ENCODE measurements at regions not wholly inside any gene's neighbourhood (a gene's known extent, or its start where the extent isn't known, plus 50 kb on each side); places are given as distances from the start of the nearest gene placed in this dataset.

DNA sequence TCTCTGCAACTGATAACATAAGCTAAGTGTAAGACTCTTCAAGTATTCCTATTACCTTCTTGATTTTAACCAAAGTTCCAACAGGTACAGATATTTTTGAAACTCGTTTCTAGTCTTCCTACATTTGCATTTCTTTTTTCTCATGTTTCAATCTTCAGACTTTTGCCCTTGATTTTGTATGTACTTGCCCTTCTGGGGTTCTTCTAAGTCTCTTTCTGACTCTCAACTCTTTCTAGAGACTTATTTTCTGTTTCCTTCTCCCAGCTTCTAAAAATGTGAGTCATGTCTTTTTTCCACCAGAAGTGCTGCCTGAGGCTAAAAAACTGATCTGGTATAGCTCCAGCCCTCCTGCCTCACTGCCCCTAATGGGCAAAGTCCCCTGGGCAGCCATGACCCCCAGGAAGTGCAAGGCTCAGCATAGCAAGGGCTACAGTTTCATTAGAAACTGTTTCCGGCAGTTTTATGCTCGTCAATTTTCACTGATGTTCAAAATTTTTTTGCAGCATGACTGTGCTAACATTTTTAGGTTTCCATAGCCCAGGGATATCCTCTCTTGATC is 265.9 kb downstream of the SEC16B start:
- H3K36me3 ChIP-seq (ENCODE audit: control insufficient read depth, insufficient read depth, low read length), result no peaks in the 10 kb centered on the region
- H3K27me3 ChIP-seq (ENCODE audit: control insufficient read depth, insufficient read depth, low read length), result no peaks in the 10 kb centered on the region
- TF ChIP-seq, protein P1, sequence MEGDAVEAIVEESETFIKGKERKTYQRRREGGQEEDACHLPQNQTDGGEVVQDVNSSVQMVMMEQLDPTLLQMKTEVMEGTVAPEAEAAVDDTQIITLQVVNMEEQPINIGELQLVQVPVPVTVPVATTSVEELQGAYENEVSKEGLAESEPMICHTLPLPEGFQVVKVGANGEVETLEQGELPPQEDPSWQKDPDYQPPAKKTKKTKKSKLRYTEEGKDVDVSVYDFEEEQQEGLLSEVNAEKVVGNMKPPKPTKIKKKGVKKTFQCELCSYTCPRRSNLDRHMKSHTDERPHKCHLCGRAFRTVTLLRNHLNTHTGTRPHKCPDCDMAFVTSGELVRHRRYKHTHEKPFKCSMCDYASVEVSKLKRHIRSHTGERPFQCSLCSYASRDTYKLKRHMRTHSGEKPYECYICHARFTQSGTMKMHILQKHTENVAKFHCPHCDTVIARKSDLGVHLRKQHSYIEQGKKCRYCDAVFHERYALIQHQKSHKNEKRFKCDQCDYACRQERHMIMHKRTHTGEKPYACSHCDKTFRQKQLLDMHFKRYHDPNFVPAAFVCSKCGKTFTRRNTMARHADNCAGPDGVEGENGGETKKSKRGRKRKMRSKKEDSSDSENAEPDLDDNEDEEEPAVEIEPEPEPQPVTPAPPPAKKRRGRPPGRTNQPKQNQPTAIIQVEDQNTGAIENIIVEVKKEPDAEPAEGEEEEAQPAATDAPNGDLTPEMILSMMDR (IDR thresholded peaks at IDR 0.05; ENCODE audit: insufficient read depth, low read depth, low read length), result no peak
- H3K4me3 ChIP-seq (ENCODE audit: low read depth, low read length), result no peak overlapping the region
- no peak for DNase-seq (ENCODE audit: low read depth)
- POLR2A ChIA-PET, result no interaction called here
- CTCF ChIA-PET, result no interaction called here

DNA sequence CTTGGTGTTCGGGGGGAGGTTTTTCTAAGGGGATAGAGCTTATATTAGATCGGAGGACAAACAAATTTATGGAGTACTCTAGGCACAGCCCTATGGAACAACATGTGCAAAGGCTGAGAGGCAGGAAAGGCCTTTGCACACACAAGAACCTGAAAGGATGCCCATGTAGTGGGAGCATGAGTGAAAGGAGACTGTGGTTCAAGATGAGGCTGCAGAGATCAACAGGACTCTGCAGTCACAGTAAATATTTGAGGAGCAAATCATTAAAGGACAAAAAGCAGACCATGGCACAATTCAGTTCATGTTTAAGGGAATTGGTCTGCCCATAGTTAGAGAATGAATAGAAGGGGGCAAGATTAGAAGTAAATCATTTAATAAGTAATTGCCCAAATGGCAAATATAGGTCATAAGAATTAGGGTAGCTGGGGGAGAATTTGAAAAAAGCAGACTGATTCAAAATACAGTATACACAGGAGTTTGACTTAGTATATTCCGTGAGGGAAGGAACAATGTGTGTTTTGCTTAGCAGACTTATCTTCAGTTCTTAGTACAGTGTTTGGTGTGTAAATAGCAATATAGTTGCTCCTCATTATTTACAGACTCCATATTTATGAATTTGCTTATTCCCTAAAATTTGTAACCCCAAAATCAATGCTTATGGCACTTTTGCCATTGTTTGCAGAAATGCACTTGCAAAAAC is 268.1 kb downstream of the SEC16B start:
- POLR2A ChIA-PET, result no interaction called here
- Histone ChIP-seq H3K27me3 (ENCODE audit: control insufficient read depth, insufficient read depth, low read length) (no peaks in the 10 kb centered on the region), H3K36me3 (ENCODE audit: control insufficient read depth, insufficient read depth, low read length) (no peaks in the 10 kb centered on the region), H3K4me3 (ENCODE audit: low read depth, low read length) (no peak overlapping the region)
- CTCF ChIA-PET, result no interaction called here
- no peak for DNase-seq (ENCODE audit: low read depth)
- TF ChIP-seq, protein P1 (IDR thresholded peaks at IDR 0.05; ENCODE audit: insufficient read depth, low read depth, low read length), result no peak

DNA sequence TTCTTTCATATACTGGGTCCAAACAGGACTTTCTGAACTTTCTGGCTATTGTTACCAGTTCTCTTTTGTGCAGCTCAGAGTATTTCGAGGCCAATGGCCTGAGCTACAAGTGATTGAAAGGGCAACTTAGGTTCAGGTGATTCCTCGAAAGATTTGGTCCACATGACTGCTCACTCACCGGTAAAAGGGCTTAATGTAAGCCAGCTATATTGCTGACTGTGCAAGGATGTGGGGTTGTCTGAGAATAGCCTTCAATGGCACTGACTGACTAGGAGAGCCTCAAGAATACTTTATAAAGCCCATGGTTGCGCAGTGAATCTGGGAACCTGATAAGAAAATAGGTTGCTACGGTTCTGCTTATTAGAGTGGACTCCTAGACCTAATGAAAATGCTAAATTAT is 269.0 kb downstream of the SEC16B start:
- TF ChIP-seq, protein P1 (IDR thresholded peaks at IDR 0.05; ENCODE audit: insufficient read depth, low read depth, low read length), result no peak
- no peaks in the 10 kb centered on the region for H3K27me3 ChIP-seq (ENCODE audit: control insufficient read depth, insufficient read depth, low read length)
- no peak overlapping the region for H3K4me3 ChIP-seq (ENCODE audit: low read depth, low read length)
- DNase-seq (ENCODE audit: low read depth), result no peak
- CTCF ChIA-PET, result no interaction called here
- no peaks in the 10 kb centered on the region for H3K36me3 ChIP-seq (ENCODE audit: control insufficient read depth, insufficient read depth, low read length)
- POLR2A ChIA-PET, result no interaction called here

DNA sequence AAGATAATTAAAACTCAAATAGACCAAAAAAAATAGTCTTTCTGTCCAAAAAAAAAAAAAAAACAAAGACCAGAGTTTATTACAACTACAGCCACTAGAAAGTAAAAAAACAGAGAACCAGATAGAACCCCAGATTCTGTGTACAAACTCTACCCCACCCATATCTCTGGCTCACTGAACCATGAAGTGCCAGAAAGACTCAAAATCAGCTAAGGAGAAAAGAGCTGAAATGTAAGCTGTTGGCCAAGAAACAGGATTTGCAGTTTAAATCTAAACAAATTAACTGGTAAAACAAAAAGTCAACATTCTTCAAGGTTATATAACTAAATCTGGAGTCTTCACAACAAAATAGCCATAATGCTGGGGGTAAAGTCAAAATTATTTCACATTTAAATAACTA is 278.9 kb downstream of the SEC16B start:
- ChIA-PET CTCF (no interaction called here), POLR2A (no interaction called here)
- Histone ChIP-seq H3K36me3 (ENCODE audit: control insufficient read depth, insufficient read depth, low read length) (no peaks in the 10 kb centered on the region), H3K27me3 (ENCODE audit: control insufficient read depth, insufficient read depth, low read length) (no peaks in the 10 kb centered on the region), H3K4me3 (ENCODE audit: low read depth, low read length) (no peak overlapping the region)
- TF ChIP-seq, protein P1 (IDR thresholded peaks at IDR 0.05; ENCODE audit: insufficient read depth, low read depth, low read length), result no peak
- no peak for DNase-seq (ENCODE audit: low read depth)

DNA sequence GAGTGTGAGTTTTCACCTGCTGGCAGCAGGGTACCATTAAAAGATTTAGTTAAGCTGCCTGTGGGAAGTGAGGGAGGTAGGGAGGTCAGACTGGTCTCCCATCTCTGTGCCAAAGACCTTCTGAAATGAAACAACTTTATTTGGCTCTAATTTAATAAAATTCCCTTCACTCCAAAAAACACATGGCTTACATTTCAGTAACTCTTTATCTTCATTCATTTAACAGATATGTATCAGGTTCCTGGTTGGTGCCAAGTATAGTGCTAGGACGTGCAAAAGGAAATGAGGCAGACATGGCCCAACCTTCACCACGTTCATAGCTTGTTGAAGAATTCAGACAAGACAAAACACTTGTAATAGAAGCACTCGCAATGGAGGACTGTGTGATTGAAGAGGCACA is 282.3 kb downstream of the SEC16B start:
- CTCF ChIA-PET, result no interaction called here
- POLR2A ChIA-PET, result no interaction called here
- no peak overlapping the region for H3K4me3 ChIP-seq (ENCODE audit: low read depth, low read length)
- DNase-seq (ENCODE audit: low read depth), result no peak
- TF ChIP-seq, protein P1 (IDR thresholded peaks at IDR 0.05; ENCODE audit: insufficient read depth, low read depth, low read length), result no peak
- no peaks in the 10 kb centered on the region for H3K27me3 ChIP-seq (ENCODE audit: control insufficient read depth, insufficient read depth, low read length)
- no peaks in the 10 kb centered on the region for H3K36me3 ChIP-seq (ENCODE audit: control insufficient read depth, insufficient read depth, low read length)
